ENCODE measurements at regions not wholly inside any gene's neighbourhood (a gene's known extent, or its start where the extent isn't known, plus 50 kb on each side); places are given as distances from the start of the nearest gene placed in this dataset.

- 0% methylated on average over 2 of the region's 2 CpGs for WGBS (ENCODE audit: insufficient coverage, low coverage, missing lambda C conversion rate)
- ATAC-seq = no peak
- Histone ChIP-seq H3K4me2 (ENCODE audit: insufficient read depth, low read length) (no peak overlapping the region), H3K27me3 (ENCODE audit: control insufficient read depth in 2 of 2, insufficient read depth in 2 of 2, low read length in 2 of 2) (peaks cover 0 to 4% of the 10 kb centered on the region in 2 experiments; a peak in 2 of 5 replicates), H3K79me2 (ENCODE audit: control insufficient read depth, insufficient read depth, low read length) (no peaks in the 10 kb centered on the region), H3K9ac (ENCODE audit: insufficient read depth in 1 of 2, low read depth in 2 of 2, low read length in 2 of 2) (no peak overlapping the region), H3K9me3 (replicated peaks; ENCODE audit: control insufficient read depth, insufficient read depth, low read depth, low read length) (no peaks in the 10 kb centered on the region), H3K36me3 (ENCODE audit: control insufficient read depth, insufficient read depth, low read length) (no peaks in the 10 kb centered on the region), H3K9me1 (ENCODE audit: control insufficient read depth, insufficient read depth, low read length) (no peaks in the 10 kb centered on the region), H4K20me1 (replicated peaks; ENCODE audit: control insufficient read depth, insufficient read depth, low read length) (no peaks in the 10 kb centered on the region), H3K27ac (ENCODE audit: extremely low read depth, low read depth, low read length) (no peak overlapping the region), H2AFZ (ENCODE audit: low read depth, low read length) (no peak overlapping the region), H3K4me1 (replicated peaks in 1 of 2; ENCODE audit: control insufficient read depth in 2 of 2, insufficient read depth in 2 of 2, low read length in 2 of 2) (no peaks in the 10 kb centered on the region), H3K4me3 (no peak overlapping the region)
- no TSS peak for BruUV-seq (replicated peaks)
- in situ Hi-C loops (cut with MboI) = no loop called here
- intact Hi-C loops (cut with micrococcal nuclease) = no loop called here
- CTCF ChIA-PET (ENCODE audit: low intra/inter-chr PET ratio) = no interaction called here
- FAIRE-seq = no peak
- DNase-seq (ENCODE audit: extremely low read depth in 1 of 4, low spot score in 3 of 4) = no peak
- POLR2A ChIA-PET = no interaction called here
- TF ChIP-seq ZNF586 (CRISPR knock-in tag; conservative IDR thresholded peaks at IDR 0.05) (no peak), LCOR (CRISPR knock-in tag; IDR thresholded peaks at IDR 0.05) (no peak), CREM (IDR thresholded peaks at IDR 0.05; ENCODE audit: low read depth) (no peak), ZNF740 (CRISPR knock-in tag; IDR thresholded peaks at IDR 0.05) (no peak), ZNF740 (tag; IDR thresholded peaks at IDR 0.05) (no peak), HNRNPH1 (optimal IDR thresholded peaks at IDR 0.05; ENCODE audit: low read depth, low read length) (no peak), SP1 (CRISPR knock-in tag; IDR thresholded peaks at IDR 0.05) (no peak), CBX8 (IDR thresholded peaks at IDR 0.05; ENCODE audit: borderline replicate concordance, extremely low read depth, low read depth, low read length, poor library complexity, severe bottlenecking) (peak; percentile 92), BMI1 (IDR thresholded peaks at IDR 0.05; ENCODE audit: low read length) (peak; percentile 45; the same call in 1 of the 2 replicates), ZNF212 (CRISPR knock-in tag; IDR thresholded peaks at IDR 0.05) (no peak), ZNF583 (CRISPR knock-in tag; IDR thresholded peaks at IDR 0.05) (no peak), TFE3 (CRISPR knock-in tag; IDR thresholded peaks at IDR 0.05) (no peak), SNRNP70 (optimal IDR thresholded peaks at IDR 0.05; ENCODE audit: low read depth, low read length) (no peak), HDAC3 (IDR thresholded peaks at IDR 0.05; ENCODE audit: borderline replicate concordance, partially characterized antibody) (no peak), SIRT6 (IDR thresholded peaks at IDR 0.05; ENCODE audit: low read depth, low read length) (no peak), BRD9 (IDR thresholded peaks at IDR 0.05; ENCODE audit: low read depth, partially characterized antibody) (no peak), HNRNPUL1 (IDR thresholded peaks at IDR 0.05; ENCODE audit: low read length) (no peak), ILK (tag; IDR thresholded peaks at IDR 0.05; ENCODE audit: borderline replicate concordance, low read depth) (no peak), RHOXF2B (CRISPR knock-in tag; conservative IDR thresholded peaks at IDR 0.05) (no peak), KLF16 (IDR thresholded peaks at IDR 0.05) (no peak), SIX5 (IDR thresholded peaks at IDR 0.05; ENCODE audit: borderline replicate concordance in 1 of 2, insufficient read depth in 1 of 2, low read depth in 1 of 2, low read length in 2 of 2) (no peak), NR4A1 (CRISPR knock-in tag; IDR thresholded peaks at IDR 0.05) (no peak), NR4A1 (tag; IDR thresholded peaks at IDR 0.05) (no peak), FOXP1 (CRISPR knock-in tag; IDR thresholded peaks at IDR 0.05) (no peak)
- TF ChIP-seq, protein P1, sequence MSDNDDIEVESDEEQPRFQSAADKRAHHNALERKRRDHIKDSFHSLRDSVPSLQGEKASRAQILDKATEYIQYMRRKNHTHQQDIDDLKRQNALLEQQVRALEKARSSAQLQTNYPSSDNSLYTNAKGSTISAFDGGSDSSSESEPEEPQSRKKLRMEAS (CRISPR knock-in tag; IDR thresholded peaks at IDR 0.05) = no peak
Measured at GRCh38 chr9:99282406-99282805, 60.3 kb downstream of the SEC61B start.
